AG04449 (cell line): ENCODE measurements at regions not wholly inside any gene's neighbourhood (a gene's known extent, or its start where the extent isn't known, plus 50 kb on each side); places are given as distances from the start of the nearest gene placed in this dataset.

Experiments
- CTCF ChIA-PET: fragments of 350-600 bp; formaldehyde crosslinking; extraction: SDS; loops from one replicate; lab custom pipeline; 2021; ENCODE audit warnings: antibody characterized with exemption; lab: Yijun Ruan, JAX
- POLR2A ChIA-PET: fragments of 400-600, 350-600 bp; formaldehyde crosslinking; extraction: SDS; loops from one replicate; lab custom pipeline; 2020; ENCODE audit warnings: antibody characterized with exemption, inconsistent platforms; lab: Yijun Ruan, JAX
- DNase-seq: peaks from one replicate; pipeline ENCODE4 v3.0.0-alpha.2; 2010; ENCODE audit warnings: low read depth, low spot score
- H3K4me3 ChIP-seq: 2 replicates; pipeline ENCODE4 v1.5.1; 2011; ENCODE audit warnings: low read depth, mild to moderate bottlenecking, control low read depth, low read length
- TF ChIP-seq, protein P1 (sequence below): IDR thresholded peaks from one replicate; pipeline ENCODE4 v1.5.1; 2011; ENCODE audit warnings: mild to moderate bottlenecking, moderate library complexity, low read length, control low read depth, inconsistent platforms; ENCODE audit not compliant: insufficient read depth; ENCODE audit errors: missing control alignments

GRCh38 chr6:43982084-43982625 is 145.1 kb downstream of the MRPL14 start:
- no peak overlapping the region for H3K4me3 ChIP-seq
- CTCF ChIA-PET = interaction anchor here (1.2 to 1.4 kb wide), 3 partner anchors 8 to 93 kb away, joined by 3 to 4 read pairs (median 3); no protein-coding TSS in a partner anchor
- DNase-seq = no peak
- TF ChIP-seq, protein P1, sequence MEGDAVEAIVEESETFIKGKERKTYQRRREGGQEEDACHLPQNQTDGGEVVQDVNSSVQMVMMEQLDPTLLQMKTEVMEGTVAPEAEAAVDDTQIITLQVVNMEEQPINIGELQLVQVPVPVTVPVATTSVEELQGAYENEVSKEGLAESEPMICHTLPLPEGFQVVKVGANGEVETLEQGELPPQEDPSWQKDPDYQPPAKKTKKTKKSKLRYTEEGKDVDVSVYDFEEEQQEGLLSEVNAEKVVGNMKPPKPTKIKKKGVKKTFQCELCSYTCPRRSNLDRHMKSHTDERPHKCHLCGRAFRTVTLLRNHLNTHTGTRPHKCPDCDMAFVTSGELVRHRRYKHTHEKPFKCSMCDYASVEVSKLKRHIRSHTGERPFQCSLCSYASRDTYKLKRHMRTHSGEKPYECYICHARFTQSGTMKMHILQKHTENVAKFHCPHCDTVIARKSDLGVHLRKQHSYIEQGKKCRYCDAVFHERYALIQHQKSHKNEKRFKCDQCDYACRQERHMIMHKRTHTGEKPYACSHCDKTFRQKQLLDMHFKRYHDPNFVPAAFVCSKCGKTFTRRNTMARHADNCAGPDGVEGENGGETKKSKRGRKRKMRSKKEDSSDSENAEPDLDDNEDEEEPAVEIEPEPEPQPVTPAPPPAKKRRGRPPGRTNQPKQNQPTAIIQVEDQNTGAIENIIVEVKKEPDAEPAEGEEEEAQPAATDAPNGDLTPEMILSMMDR = no peak
- POLR2A ChIA-PET = interaction anchor here (0.6 kb wide), 1 partner anchor 212 kb away, joined by 3 read pairs; no protein-coding TSS in a partner anchor

DNA sequence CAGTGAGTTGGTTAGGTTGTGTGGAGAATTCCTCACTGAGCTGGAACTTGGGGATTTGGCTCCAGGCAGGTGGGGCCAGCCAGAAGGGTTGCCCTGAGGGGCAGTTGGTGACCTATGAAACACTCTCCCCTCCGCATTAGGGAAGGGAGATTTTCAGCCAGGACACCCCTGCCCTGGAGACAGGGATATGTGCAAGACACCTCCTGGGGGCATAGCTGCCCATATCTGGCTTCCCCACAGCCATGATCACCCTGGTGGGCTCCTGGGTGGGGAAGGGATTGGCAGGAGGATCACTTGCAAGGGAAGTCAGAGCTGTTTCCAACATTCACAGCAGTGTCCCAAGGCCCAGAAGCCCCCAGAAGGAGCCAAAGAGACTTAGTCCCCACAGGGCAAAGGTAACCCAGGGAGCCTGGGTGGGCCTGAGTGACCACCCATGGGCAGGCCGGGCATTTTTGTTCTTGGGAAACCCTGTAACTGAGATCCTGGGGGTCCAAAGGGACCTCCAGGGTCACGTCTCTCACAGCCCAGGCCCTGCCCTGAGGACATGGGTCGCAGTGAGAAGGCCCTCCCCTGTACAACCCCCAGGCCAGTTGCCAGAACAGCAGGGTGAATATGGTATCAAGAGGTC is 145.8 kb downstream of the MRPL14 start:
- CTCF ChIA-PET = interaction anchor here (1.2 kb wide), 2 partner anchors 9 to 33 kb away, joined by 3 read pairs; no protein-coding TSS in a partner anchor

GRCh38 chr6:43980004-43980795 is 147.1 kb downstream of the MRPL14 start:
- CTCF ChIA-PET = interaction anchor here (2.0 kb wide), 1 partner anchor 211 kb away, joined by 6 read pairs; no protein-coding TSS in a partner anchor
- POLR2A ChIA-PET = no interaction called here
- no peak overlapping the region for H3K4me3 ChIP-seq
- no peak for DNase-seq
- TF ChIP-seq, protein P1 = no peak

More for the DNA sequence above, 145.8 kb downstream of the MRPL14 start:
- no peak for DNase-seq
- H3K4me3 ChIP-seq = no peak overlapping the region
- TF ChIP-seq, protein P1 = no peak
- POLR2A ChIA-PET = no interaction called here

DNA sequence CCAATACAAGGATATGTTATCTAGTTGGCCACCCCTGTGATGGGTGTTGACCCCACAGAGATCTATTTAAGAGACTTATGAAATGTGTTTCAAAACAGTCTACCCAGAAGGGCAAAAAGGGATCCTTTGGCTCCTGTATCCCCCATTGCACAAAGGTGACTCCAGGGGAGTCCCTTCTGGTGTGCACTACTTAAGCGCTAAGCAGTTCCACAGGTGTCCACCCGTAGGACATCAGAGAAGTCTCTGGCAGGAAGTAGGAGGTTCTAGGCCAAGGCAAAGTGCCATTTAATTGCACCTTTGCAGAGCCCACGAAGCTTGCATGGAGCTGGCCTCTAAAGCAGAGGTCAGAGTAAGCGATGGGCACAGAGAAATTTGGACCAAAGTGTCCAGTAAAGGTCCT is 147.7 kb downstream of the MRPL14 start:
- POLR2A ChIA-PET = no interaction called here
- no peak for DNase-seq
- CTCF ChIA-PET = interaction anchor here (2.0 kb wide), 1 partner anchor 210 kb away, joined by 6 read pairs; no protein-coding TSS in a partner anchor
- no peak overlapping the region for H3K4me3 ChIP-seq
- TF ChIP-seq, protein P1 = no peak

DNA sequence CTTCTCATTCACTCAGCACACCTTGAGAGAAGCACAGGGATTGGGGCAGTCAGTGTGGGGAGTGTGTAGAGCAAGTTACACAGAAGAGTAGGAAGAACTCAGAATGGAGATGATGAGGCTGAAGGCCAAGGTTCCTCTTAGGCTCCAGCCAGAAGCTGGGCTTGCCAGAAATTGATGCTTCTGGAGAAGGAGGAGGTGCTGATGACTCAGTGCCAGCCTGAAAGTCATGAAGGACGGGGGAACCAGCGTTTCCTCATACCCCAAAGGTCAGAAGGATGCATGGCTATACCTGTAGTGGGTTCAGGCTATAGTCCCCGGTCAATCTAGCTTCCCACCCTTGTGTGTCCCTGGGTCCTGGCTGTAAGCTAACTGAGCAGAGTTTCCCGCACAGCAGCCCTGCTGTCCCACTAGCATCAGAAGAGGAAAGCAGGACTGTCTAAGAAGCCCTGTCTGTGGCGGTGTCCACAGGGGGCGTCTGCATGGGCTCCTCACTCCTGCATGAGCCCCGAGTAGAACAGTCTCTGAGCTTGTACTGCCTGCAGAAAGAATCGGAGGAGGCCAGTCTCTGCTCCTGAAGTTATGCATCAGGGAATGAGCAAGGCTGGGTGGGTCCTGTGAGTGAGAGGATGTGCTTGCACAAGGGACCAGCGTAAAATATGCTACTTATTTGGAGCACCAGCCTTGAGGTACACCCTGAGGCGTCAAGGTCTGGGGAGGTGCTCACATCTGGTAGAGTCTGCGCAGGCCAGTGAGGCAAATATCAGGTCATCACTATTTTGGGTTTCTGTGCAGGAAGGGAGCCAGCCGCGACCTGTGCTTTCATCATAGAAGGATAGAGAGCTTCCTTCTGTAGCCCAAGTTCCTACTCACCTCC is 148.5 kb downstream of the MRPL14 start:
- no peak overlapping the region for H3K4me3 ChIP-seq
- ChIA-PET CTCF (interaction anchor here (0.7 to 2.4 kb wide), 4 partner anchors 8 to 209 kb away, joined by 3 to 6 read pairs (median 5); no protein-coding TSS in a partner anchor), POLR2A (interaction anchor here (1.0 kb wide), 1 partner anchor 12 kb away, joined by 3 read pairs; no protein-coding TSS in a partner anchor)
- TF ChIP-seq, protein P1 = no peak
- no peak for DNase-seq
